Thymus (tissue), 11 donors: ENCODE measurements at regions not wholly inside any gene's neighbourhood (a gene's known extent, or its start where the extent isn't known, plus 50 kb on each side); places are given as distances from the start of the nearest gene placed in this dataset.
A peak's percentile ranks its signal among the peaks of the same experiment; 100 is the strongest.

ENCODE experiments used
- DNase-seq, 9 donors: peaks; one replicate each; pipeline ENCODE4 v3.0.0-alpha.2; 2013; ENCODE audit warnings: low spot score in 9 of 9, low read depth in 6 of 9, missing footprints in 1 of 9
- H3K27ac ChIP-seq, 2 donors: one replicate each; pipeline ENCODE4 v1.5.1; 2013; ENCODE audit warnings: control low read depth in 1 of 2, low read depth in 1 of 2, low read length in 1 of 2, mild to moderate bottlenecking in 1 of 2, moderate library complexity in 1 of 2
- H3K27me3 ChIP-seq, 2 donors: one replicate each; pipeline ENCODE4 v1.5.1; 2013; ENCODE audit warnings: low read length in 1 of 2; ENCODE audit not compliant: control insufficient read depth in 2 of 2, insufficient read depth in 1 of 2
- H3K36me3 ChIP-seq, 2 donors: one replicate each; pipeline ENCODE4 v1.5.1; 2013; ENCODE audit warnings: low read length in 1 of 2, mild to moderate bottlenecking in 1 of 2, moderate library complexity in 1 of 2; ENCODE audit not compliant: control insufficient read depth in 2 of 2, insufficient read depth in 2 of 2
- H3K4me1 ChIP-seq, 2 donors: one replicate each; pipeline ENCODE4 v1.5.1; 2013; ENCODE audit warnings: low read length in 2 of 2; ENCODE audit not compliant: control insufficient read depth in 2 of 2, insufficient read depth in 2 of 2
- H3K4me3 ChIP-seq, 2 donors: one replicate each; pipeline ENCODE4 v1.5.1; 2013; ENCODE audit warnings: low read length in 2 of 2, control low read depth in 1 of 2, mild to moderate bottlenecking in 1 of 2
- H3K9me3 ChIP-seq, 2 donors: one replicate each; pipeline ENCODE4 v1.5.1; 2013; ENCODE audit warnings: low read length in 1 of 2, mild to moderate bottlenecking in 1 of 2; ENCODE audit not compliant: control insufficient read depth in 2 of 2, insufficient read depth in 1 of 2
- WGBS: extraction: QIAGEN DNeasy Blood & Tissue Kit; methylation state at CpG from one replicate; pipeline ENCODE4 v1.1.7; 2013; 5-methylcytosine and 5-hydroxymethylcytosine counted together
- donor health status: healthy.

DNA sequence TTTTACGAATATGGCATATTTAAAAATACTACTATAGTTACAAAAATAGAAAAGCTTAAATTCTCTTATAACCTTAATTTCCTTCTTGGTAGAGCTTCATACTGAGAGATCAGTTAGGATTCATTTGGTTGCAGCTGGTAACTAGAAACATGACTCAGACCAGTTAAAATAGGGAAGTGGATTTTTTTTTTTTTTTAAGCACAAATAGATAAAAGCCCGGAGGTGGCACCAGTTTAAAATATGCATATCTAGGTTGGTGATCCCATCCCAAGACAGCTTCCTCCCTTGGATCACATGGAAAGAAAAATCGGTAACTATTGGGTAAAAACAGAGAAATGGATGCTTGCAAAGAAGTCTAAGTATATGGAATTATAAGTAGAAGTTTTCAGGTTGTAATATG is 1634.3 kb downstream of the MAT2B start:
- WGBS: 40% methylated on average over 3 of the region's 3 CpGs

DNA sequence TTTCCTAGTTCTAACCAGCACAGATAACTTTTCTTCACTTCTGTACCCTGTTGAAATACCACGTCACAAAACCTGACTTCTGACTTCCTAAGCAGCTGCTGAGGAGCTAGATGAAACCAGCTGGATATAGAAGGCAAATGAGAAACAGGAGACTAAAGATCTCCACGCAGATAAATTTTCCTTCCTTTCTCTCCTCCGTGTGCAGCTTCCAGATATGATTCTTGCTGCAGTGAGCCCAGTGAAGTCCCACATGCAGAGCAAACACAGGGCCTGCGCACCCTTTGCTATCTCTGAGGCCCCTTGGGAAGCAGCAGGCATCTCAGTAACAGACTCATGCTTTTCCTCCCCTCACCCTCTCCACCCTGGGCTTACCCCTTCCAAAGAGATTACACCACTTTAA is 1638.3 kb downstream of the MAT2B start:
- H3K27me3 ChIP-seq: no peaks in the 10 kb centered on the region
- H3K36me3 ChIP-seq: no peaks in the 10 kb centered on the region
- 32% methylated on average over 4 of the region's 4 CpGs for WGBS
- no peaks in the 10 kb centered on the region for H3K4me1 ChIP-seq
- no peak overlapping the region for H3K27ac ChIP-seq
- no peak overlapping the region for H3K4me3 ChIP-seq
- H3K9me3 ChIP-seq: no peaks in the 10 kb centered on the region
- peak in 1 of 9 donors; percentile 6 for DNase-seq

More for the DNA sequence above, 1634.3 kb downstream of the MAT2B start:
- H3K4me3 ChIP-seq: no peak overlapping the region
- H3K27me3 ChIP-seq: no peaks in the 10 kb centered on the region
- no peaks in the 10 kb centered on the region for H3K36me3 ChIP-seq
- H3K4me1 ChIP-seq: no peaks in the 10 kb centered on the region
- H3K27ac ChIP-seq: no peak overlapping the region
- no peaks in the 10 kb centered on the region for H3K9me3 ChIP-seq
- DNase-seq: peak in 1 of 9 donors; percentile 1

DNA sequence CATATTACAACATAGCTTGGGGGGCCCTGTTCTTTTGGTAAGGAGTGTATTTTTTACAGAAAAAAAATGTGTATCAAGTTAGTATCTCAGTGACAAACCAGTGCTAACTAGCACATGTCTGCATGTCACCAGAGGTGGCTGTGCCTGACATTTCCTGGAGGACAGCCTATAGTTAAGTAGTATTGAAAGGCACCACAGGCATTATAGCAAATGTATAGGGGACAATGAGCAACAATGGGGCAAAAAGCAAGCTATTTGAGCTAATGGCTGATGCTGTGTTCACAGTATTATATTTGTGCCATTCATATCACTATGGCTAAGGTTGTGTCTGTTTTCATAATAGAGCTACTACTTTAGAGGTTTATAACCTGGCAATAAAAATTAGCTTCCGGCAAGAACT is 1644.0 kb downstream of the MAT2B start:
- no peak overlapping the region for H3K4me3 ChIP-seq
- H3K27me3 ChIP-seq: no peaks in the 10 kb centered on the region
- no peak for DNase-seq
- H3K36me3 ChIP-seq: no peaks in the 10 kb centered on the region
- no peak overlapping the region for H3K27ac ChIP-seq
- no peaks in the 10 kb centered on the region for H3K9me3 ChIP-seq
- H3K4me1 ChIP-seq: no peaks in the 10 kb centered on the region
- 95% methylated on average over 1 of the region's 1 CpG for WGBS

DNA sequence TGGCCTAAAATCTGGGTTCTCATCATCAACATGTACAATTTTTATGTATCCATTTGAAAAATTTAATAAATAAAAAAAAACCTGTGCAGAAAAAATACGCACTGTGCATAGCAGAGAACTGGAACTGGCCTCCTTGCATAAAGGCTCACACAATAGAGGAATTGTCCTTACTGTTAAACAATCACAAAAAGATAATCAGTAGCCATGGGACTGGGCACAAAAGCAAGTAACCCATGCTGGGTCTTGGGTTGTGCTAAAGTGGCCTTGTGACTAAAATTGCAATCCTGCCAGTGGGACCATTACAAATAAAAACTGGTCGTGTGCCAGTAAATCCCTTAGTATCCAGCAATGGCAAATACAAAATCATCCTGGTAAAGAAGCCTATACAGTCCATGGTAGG is 1646.6 kb downstream of the MAT2B start:
- H3K9me3 ChIP-seq: no peaks in the 10 kb centered on the region
- DNase-seq: no peak
- H3K4me3 ChIP-seq: no peak overlapping the region
- H3K4me1 ChIP-seq: no peaks in the 10 kb centered on the region
- no peaks in the 10 kb centered on the region for H3K27me3 ChIP-seq
- H3K27ac ChIP-seq: no peak overlapping the region
- H3K36me3 ChIP-seq: no peaks in the 10 kb centered on the region
- 93% methylated on average over 2 of the region's 2 CpGs for WGBS

DNA sequence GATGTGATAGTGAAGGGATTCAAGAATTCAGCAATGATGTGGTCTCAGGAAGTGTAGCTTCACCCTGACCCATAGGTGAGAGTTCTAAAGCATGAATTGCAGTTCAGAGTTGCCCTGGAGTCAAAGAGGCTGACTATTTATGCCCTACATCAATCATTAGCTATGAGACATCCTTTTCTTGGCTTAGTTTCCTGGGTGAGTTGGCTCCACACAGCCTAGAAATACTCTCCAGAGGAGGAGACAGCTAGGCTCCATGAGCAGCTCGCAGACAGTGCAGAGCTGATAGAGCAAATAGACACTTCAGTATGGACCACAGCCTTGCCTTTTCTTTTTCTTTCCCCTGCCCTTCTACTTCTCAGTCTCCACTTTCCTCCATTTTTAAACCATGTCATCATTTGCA is 1651.8 kb downstream of the MAT2B start:
- no peaks in the 10 kb centered on the region for H3K9me3 ChIP-seq
- H3K4me1 ChIP-seq: no peaks in the 10 kb centered on the region
- H3K4me3 ChIP-seq: no peak overlapping the region
- no peak overlapping the region for H3K27ac ChIP-seq
- DNase-seq: no peak
- no peaks in the 10 kb centered on the region for H3K36me3 ChIP-seq
- H3K27me3 ChIP-seq: no peaks in the 10 kb centered on the region
- WGBS: 98% methylated on average over 1 of the region's 1 CpG

DNA sequence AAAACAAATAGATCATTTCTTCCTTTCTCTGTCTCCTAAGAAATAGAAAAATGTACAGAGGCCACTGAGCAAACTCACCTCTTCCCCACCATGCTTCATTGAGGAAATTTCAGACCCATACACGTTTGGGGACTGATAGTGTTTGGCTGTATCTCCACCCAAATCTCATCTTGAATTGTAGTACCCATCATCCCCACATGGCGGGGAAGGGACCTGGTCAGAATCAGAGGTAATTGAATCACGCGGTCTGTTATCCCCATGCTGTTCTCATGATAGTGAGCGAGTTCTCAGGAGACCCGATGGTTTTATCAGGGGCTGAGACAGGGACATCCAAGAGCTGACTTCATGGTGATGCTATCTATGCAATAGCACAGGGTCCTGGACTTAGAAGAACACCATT is 1655.8 kb downstream of the MAT2B start:
- no peak for DNase-seq
- WGBS: 96% methylated on average over 6 of the region's 6 CpGs
- Histone ChIP-seq H3K9me3 (no peaks in the 10 kb centered on the region), H3K27me3 (no peaks in the 10 kb centered on the region), H3K27ac (no peak overlapping the region), H3K4me1 (no peaks in the 10 kb centered on the region), H3K36me3 (no peaks in the 10 kb centered on the region), H3K4me3 (no peak overlapping the region)

DNA sequence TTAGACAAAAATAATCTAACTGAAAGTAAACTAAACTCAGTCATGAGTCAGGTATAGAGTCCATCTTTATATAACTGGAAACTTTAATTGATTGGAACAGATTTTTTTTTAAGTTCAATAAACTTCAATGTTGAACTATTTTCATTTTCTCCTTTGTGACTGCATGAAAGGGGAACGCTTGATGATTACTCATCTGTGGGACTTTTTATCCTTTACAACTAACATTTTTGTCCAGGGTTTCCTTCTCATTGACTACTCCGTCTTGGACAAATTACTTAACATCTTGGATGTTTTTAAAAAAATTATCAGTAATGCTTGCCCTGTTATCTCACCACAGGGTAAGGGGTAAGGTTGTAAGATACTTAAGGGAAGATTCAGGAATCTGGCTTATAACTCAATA is 1658.4 kb downstream of the MAT2B start:
- no peaks in the 10 kb centered on the region for H3K36me3 ChIP-seq
- H3K4me1 ChIP-seq: no peaks in the 10 kb centered on the region
- WGBS: 47% methylated on average over 2 of the region's 2 CpGs
- no peak overlapping the region for H3K27ac ChIP-seq
- H3K27me3 ChIP-seq: no peaks in the 10 kb centered on the region
- H3K4me3 ChIP-seq: no peak overlapping the region
- no peak for DNase-seq
- no peaks in the 10 kb centered on the region for H3K9me3 ChIP-seq

DNA sequence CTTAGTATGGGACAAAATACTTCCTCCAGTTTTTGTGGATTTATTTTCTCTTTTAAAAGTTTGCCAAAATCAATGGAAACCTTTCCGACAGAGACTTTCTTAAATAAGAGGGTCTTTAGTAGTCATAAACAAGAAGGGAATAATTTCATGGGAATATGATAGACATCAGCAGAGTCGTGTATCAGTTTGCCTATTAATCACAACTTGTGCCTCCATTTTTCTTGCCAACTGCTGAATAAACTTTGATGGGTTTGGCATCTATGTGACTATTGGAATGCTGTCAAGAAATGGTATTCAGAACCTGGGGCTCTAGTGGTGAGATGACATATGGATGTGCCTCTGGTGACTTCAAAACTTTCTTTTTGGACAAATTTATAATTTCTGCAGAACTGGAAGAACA is 1668.2 kb downstream of the MAT2B start:
- Histone ChIP-seq H3K9me3 (no peaks in the 10 kb centered on the region), H3K4me1 (no peaks in the 10 kb centered on the region), H3K36me3 (no peaks in the 10 kb centered on the region), H3K27ac (no peak overlapping the region), H3K4me3 (no peak overlapping the region), H3K27me3 (no peaks in the 10 kb centered on the region)
- DNase-seq: no peak
- WGBS: 95% methylated on average over 2 of the region's 2 CpGs

DNA sequence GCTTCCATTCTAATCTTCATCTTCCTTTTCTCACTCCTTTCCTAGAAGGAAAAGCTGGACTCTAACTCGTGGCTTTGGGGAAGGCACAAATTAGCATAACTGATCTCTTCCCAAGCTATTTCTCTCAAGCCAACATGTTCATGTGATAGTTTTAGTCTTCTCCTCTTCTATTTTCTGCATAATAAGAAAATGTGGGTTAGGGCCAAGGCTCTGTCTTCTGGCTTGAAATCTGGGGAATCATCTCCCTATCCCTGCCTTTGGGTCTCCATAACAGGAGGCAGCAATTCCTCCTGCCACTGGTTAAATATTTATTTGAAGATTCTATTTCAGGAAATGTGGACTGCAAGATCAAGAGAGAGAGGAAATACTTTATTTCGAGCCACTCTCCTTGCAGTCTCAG is 1669.6 kb downstream of the MAT2B start:
- H3K4me3 ChIP-seq: no peak overlapping the region
- H3K4me1 ChIP-seq: no peaks in the 10 kb centered on the region
- H3K27ac ChIP-seq: no peak overlapping the region
- 66% methylated on average over 2 of the region's 2 CpGs for WGBS
- H3K36me3 ChIP-seq: no peaks in the 10 kb centered on the region
- H3K9me3 ChIP-seq: no peaks in the 10 kb centered on the region
- no peaks in the 10 kb centered on the region for H3K27me3 ChIP-seq
- no peak for DNase-seq

DNA sequence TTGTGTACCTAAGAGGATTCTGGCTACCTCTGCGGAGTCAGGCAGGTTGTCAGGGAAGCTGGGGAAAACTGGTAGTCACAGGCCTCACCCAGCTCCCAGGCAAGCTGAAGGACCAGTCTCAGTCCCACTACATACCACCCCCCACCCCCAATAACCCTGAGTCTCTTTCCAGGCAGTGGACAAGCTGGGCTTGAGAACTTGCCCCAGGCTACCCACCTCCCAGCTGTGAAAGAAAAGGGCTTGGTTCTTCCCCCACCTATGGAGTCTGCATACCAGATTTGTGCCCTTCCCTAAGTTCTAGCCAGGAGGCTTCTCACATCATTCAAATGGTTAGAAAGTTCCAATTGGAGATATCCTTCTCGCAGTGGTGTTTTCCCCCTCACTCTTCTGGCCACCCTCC is 1678.8 kb downstream of the MAT2B start:
- H3K27ac ChIP-seq: no peak overlapping the region
- DNase-seq: no peak
- H3K9me3 ChIP-seq: peaks cover 0 to 12% of the 10 kb centered on the region in 2 donors
- H3K36me3 ChIP-seq: no peaks in the 10 kb centered on the region
- no peaks in the 10 kb centered on the region for H3K27me3 ChIP-seq
- H3K4me1 ChIP-seq: peaks cover under 1 to 3% of the 10 kb centered on the region in 2 donors
- 93% methylated on average over 2 of the region's 2 CpGs for WGBS
- no peak overlapping the region for H3K4me3 ChIP-seq
